Globus pallidus (tissue), 1 donor: ENCODE measurements at regions not wholly inside any gene's neighbourhood (a gene's known extent, or its start where the extent isn't known, plus 50 kb on each side); places are given as distances from the start of the nearest gene placed in this dataset.

Experiments
- DNase-seq: peaks from one replicate; pipeline ENCODE4 v3.0.0-alpha.2; 2015; ENCODE audit warnings: low spot score

GRCh38 chr17:79341816-79342215 lies 267.2 kb downstream of the ENGASE start:
- no peak for DNase-seq

GRCh38 chr17:79341222-79341780 lies 266.7 kb downstream of the ENGASE start:
- no peak for DNase-seq

GRCh38 chr17:79340333-79341221 lies 266.0 kb downstream of the ENGASE start:
- DNase-seq: no peak

- DNase-seq: no peak
Observed at GRCh38 chr17:79339321-79339720, 264.7 kb downstream of the ENGASE start.

- no peak for DNase-seq
Observed at GRCh38 chr17:79338604-79339003, 264.0 kb downstream of the ENGASE start.

- DNase-seq: no peak
Observed at GRCh38 chr17:79338152-79338551, 263.5 kb downstream of the ENGASE start.

- no peak for DNase-seq
Observed at GRCh38 chr17:79337053-79337452, 262.4 kb downstream of the ENGASE start.

GRCh38 chr17:79335456-79335855 lies 260.8 kb downstream of the ENGASE start:
- DNase-seq: no peak

- DNase-seq: no peak
Observed at GRCh38 chr17:79332011-79332554, 257.5 kb downstream of the ENGASE start.

- no peak for DNase-seq
Observed at GRCh38 chr17:79331492-79331891, 256.9 kb downstream of the ENGASE start.

GRCh38 chr17:79330696-79331095 lies 256.1 kb downstream of the ENGASE start:
- no peak for DNase-seq

- DNase-seq: no peak
Observed at GRCh38 chr17:79330229-79330628, 255.6 kb downstream of the ENGASE start.

GRCh38 chr17:79326814-79327213 lies 252.2 kb downstream of the ENGASE start:
- no peak for DNase-seq

GRCh38 chr17:79325709-79326430 lies 251.2 kb downstream of the ENGASE start:
- no peak for DNase-seq

- no peak for DNase-seq
Observed at GRCh38 chr17:79324194-79324593, 249.6 kb downstream of the ENGASE start.

GRCh38 chr17:79323566-79323965 lies 248.9 kb downstream of the ENGASE start:
- no peak for DNase-seq

GRCh38 chr17:79322211-79323123 lies 247.8 kb downstream of the ENGASE start:
- no peak for DNase-seq

GRCh38 chr17:79320331-79320730 lies 245.7 kb downstream of the ENGASE start:
- DNase-seq: no peak

- no peak for DNase-seq
Observed at GRCh38 chr17:79317916-79318315, 243.3 kb downstream of the ENGASE start.

GRCh38 chr17:79316805-79317204 lies 242.2 kb downstream of the ENGASE start:
- DNase-seq: no peak

- DNase-seq: no peak
Observed at GRCh38 chr17:79315358-79316105, 240.9 kb downstream of the ENGASE start.
